Liver (tissue), 8 donors: ENCODE measurements at regions not wholly inside any gene's neighbourhood (a gene's known extent, or its start where the extent isn't known, plus 50 kb on each side); places are given as distances from the start of the nearest gene placed in this dataset.
A peak's percentile ranks its signal among the peaks of the same experiment; 100 is the strongest.

ENCODE experiments used
- DNase-seq: peaks from one replicate; pipeline ENCODE4 v3.0.0-alpha.2; 2017; ENCODE audit warnings: low spot score
- H3K27ac ChIP-seq, 2 donors: one replicate each; pipeline ENCODE4 v1.7.0; 2013; ENCODE audit warnings: inconsistent platforms in 2 of 2, low read length in 2 of 2, control low read depth in 1 of 2, low read depth in 1 of 2, mild to moderate bottlenecking in 1 of 2
- H3K27me3 ChIP-seq, 4 donors: one replicate each; pipeline versions ENCODE4 v1.6.1 to v1.7.0; 2013; ENCODE audit warnings: low read length in 3 of 4, inconsistent platforms in 1 of 4, mild to moderate bottlenecking in 1 of 4, moderate library complexity in 1 of 4; ENCODE audit not compliant: control insufficient read depth in 4 of 4, insufficient read depth in 4 of 4
- H3K36me3 ChIP-seq, 4 donors: one replicate each; pipeline versions ENCODE4 v1.6.1 to v1.7.0; 2013; ENCODE audit warnings: low read length in 3 of 4, mild to moderate bottlenecking in 3 of 4, low read depth in 1 of 4, moderate library complexity in 1 of 4; ENCODE audit not compliant: control insufficient read depth in 4 of 4, insufficient read depth in 3 of 4
- H3K4me1 ChIP-seq, 4 donors: one replicate each; pipeline versions ENCODE4 v1.6.1 to v1.7.0; 2013; ENCODE audit warnings: low read length in 3 of 4, mild to moderate bottlenecking in 3 of 4, moderate library complexity in 1 of 4; ENCODE audit not compliant: control insufficient read depth in 4 of 4, insufficient read depth in 4 of 4
- H3K4me3 ChIP-seq, 3 donors: one replicate each; pipeline versions ENCODE4 v1.6.1 to v1.7.0; 2013; ENCODE audit warnings: low read length in 3 of 3, control low read depth in 1 of 3, low read depth in 1 of 3, mild to moderate bottlenecking in 1 of 3
- H3K9ac ChIP-seq, 2 donors: one replicate each; pipeline ENCODE4 v1.7.0; 2013; ENCODE audit warnings: low read length in 2 of 2, mild to moderate bottlenecking in 2 of 2, moderate library complexity in 2 of 2, control low read depth in 1 of 2, low read depth in 1 of 2
- H3K9me3 ChIP-seq, 4 donors: one replicate each; pipeline versions ENCODE4 v1.6.1 to v1.7.0; 2013; ENCODE audit warnings: low read length in 3 of 4; ENCODE audit not compliant: control insufficient read depth in 4 of 4
- EGR1 ChIP-seq, 2 donors: IDR thresholded peaks; 2 replicates each; pipeline ENCODE4 v1.6.1; 2016 to 2018; ENCODE audit warnings: antibody characterized with exemption in 2 of 2, low read depth in 2 of 2
- FOXA1 ChIP-seq: IDR thresholded peaks from 2 replicates; pipeline ENCODE4 v1.6.1; 2016; ENCODE audit warnings: antibody characterized with exemption
- FOXA2 ChIP-seq: IDR thresholded peaks from 2 replicates; pipeline ENCODE4 v1.6.1; 2016; ENCODE audit warnings: antibody characterized with exemption
- GABPA ChIP-seq, 2 donors: IDR thresholded peaks in 1 of 2; conservative IDR thresholded peaks in 1 of 2; 2 replicates each; pipeline ENCODE4 v1.6.1; 2016; ENCODE audit warnings: antibody characterized with exemption in 2 of 2, mild to moderate bottlenecking in 1 of 2, moderate library complexity in 1 of 2
- HNF4A ChIP-seq, 2 donors: conservative IDR thresholded peaks; 2 replicates each; pipeline ENCODE4 v1.6.1; 2016; ENCODE audit warnings: antibody characterized with exemption in 2 of 2, mild to moderate bottlenecking in 2 of 2
- HNF4G ChIP-seq: IDR thresholded peaks from 2 replicates; pipeline ENCODE4 v1.6.1; 2016; ENCODE audit warnings: antibody characterized with exemption
- JUND ChIP-seq, 2 donors: IDR thresholded peaks; 2 replicates each; pipeline ENCODE4 v1.6.1; 2016; ENCODE audit warnings: antibody characterized with exemption in 2 of 2
- NR2F2 ChIP-seq: IDR thresholded peaks from 2 replicates; pipeline ENCODE4 v1.6.1; 2016; ENCODE audit warnings: antibody characterized with exemption
- RAD21 ChIP-seq, 2 donors: IDR thresholded peaks; 2 replicates each; pipeline ENCODE4 v1.6.1; 2016; ENCODE audit warnings: antibody characterized with exemption in 2 of 2, mild to moderate bottlenecking in 2 of 2
- RXRA ChIP-seq, 2 donors: IDR thresholded peaks; 2 replicates each; pipeline ENCODE4 v1.6.1; 2017 to 2018; ENCODE audit warnings: antibody characterized with exemption in 2 of 2, mild to moderate bottlenecking in 1 of 2
- SP1 ChIP-seq: IDR thresholded peaks from 2 replicates; pipeline ENCODE4 v1.6.1; 2018; ENCODE audit warnings: antibody characterized with exemption, mild to moderate bottlenecking
- TAF1 ChIP-seq: conservative IDR thresholded peaks from 2 replicates; pipeline ENCODE4 v1.6.1; 2016; ENCODE audit warnings: antibody characterized with exemption, mild to moderate bottlenecking
- YY1 ChIP-seq: IDR thresholded peaks from 2 replicates; pipeline ENCODE4 v1.6.1; 2016; ENCODE audit warnings: antibody characterized with exemption, mild to moderate bottlenecking
- WGBS: extraction: QIAGEN DNeasy Blood & Tissue Kit; methylation state at CpG from one replicate; pipeline ENCODE4 v1.1.7; 2013; 5-methylcytosine and 5-hydroxymethylcytosine counted together
- TF ChIP-seq, protein P1 (sequence below): fragments of 150-350 bp; IDR thresholded peaks from 2 replicates; pipeline ENCODE4 v1.5.1; 2017; ENCODE audit warnings: improper control_type of control experiment, low read depth, low read length; ENCODE audit not compliant: missing input control
- TF ChIP-seq, protein P2 (sequence below): IDR thresholded peaks from 2 replicates; pipeline ENCODE4 v1.6.1; 2016; ENCODE audit warnings: antibody characterized with exemption
- TF ChIP-seq, protein P3 (sequence below): IDR thresholded peaks from 2 replicates; pipeline ENCODE4 v1.6.1; 2016; ENCODE audit warnings: antibody characterized with exemption
- TF ChIP-seq, protein P4 (sequence below): IDR thresholded peaks from 2 replicates; pipeline ENCODE4 v1.6.1; 2016; ENCODE audit warnings: antibody characterized with exemption
- donor health status: healthy.
- donor health status: healthy.
- donor health status: healthy.
- donor health status: healthy.
- donor health status: healthy.

DNA sequence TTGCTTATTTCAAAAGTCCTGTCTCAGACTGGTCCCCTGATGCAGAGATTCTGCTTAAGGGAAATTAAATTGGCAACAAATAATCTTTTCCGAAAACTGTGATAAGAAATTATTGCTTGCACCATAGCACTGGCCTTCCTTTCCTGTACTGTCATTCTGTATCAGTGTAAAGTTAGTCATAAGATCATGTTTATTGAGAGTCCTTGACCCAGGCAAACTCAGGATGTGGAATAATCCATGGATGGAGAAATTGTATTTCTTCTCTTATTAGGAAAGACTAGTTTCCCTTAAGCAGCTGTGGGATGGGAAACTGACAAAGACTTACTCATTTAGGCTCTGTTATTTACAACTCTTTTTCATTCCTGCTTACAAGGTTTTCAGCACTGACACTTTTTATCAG, 83.0 kb upstream of the RANBP6 start:
- no peak for DNase-seq
- Histone ChIP-seq H3K4me3 (no peak overlapping the region), H3K36me3 (no peaks in the 10 kb centered on the region), H3K9ac (no peak overlapping the region), H3K4me1 (no peaks in the 10 kb centered on the region), H3K27me3 (no peaks in the 10 kb centered on the region), H3K9me3 (peaks cover 0 to 4% (median 3%) of the 10 kb centered on the region in 4 donors), H3K27ac (no peak overlapping the region)
- TF ChIP-seq RAD21 (IDR thresholded peaks at IDR 0.05) (no peak), NR2F2 (peak; percentile 32)
- 87% methylated on average over 1 of the region's 1 CpG for WGBS

DNA sequence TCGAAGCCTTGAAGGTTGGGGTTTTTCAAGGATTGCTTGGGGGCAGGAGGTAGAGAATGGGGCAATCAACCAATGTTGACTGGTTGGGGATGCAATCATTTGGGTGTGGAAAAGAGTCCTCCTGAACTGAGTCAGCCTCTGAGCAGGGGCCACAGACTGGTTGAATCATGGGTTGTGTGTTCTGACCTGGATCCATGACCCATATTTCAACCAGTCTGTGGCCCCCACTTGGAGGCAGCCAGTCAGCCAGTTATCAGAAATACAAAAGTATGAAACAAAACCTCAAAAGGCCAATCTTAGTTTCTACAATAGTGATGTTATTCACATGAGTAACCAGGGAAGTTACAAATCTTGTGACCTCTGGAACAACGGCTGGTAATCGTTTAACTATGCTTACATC, 81.4 kb upstream of the RANBP6 start:
- H3K9ac ChIP-seq = no peak overlapping the region
- DNase-seq = no peak
- WGBS = 90% methylated on average over 3 of the region's 3 CpGs
- no peaks in the 10 kb centered on the region for H3K36me3 ChIP-seq
- peaks cover 0 to 4% (median 3%) of the 10 kb centered on the region in 4 donors for H3K9me3 ChIP-seq
- H3K27ac ChIP-seq = no peak overlapping the region
- no peak overlapping the region for H3K4me3 ChIP-seq
- TF ChIP-seq HNF4A (conservative IDR thresholded peaks at IDR 0.05) (no peak), FOXA1 (no peak), RAD21 (IDR thresholded peaks at IDR 0.05) (no peak), JUND (IDR thresholded peaks at IDR 0.05) (no peak), SP1 (no peak), GABPA (IDR thresholded peaks at IDR 0.05 in 1 of 2, conservative IDR thresholded peaks at IDR 0.05 in 1 of 2) (no peak), EGR1 (IDR thresholded peaks at IDR 0.05; ENCODE audit: low read depth in 2 of 2) (no peak), YY1 (no peak), RXRA (IDR thresholded peaks at IDR 0.05) (no peak)
- TF ChIP-seq, protein P1, sequence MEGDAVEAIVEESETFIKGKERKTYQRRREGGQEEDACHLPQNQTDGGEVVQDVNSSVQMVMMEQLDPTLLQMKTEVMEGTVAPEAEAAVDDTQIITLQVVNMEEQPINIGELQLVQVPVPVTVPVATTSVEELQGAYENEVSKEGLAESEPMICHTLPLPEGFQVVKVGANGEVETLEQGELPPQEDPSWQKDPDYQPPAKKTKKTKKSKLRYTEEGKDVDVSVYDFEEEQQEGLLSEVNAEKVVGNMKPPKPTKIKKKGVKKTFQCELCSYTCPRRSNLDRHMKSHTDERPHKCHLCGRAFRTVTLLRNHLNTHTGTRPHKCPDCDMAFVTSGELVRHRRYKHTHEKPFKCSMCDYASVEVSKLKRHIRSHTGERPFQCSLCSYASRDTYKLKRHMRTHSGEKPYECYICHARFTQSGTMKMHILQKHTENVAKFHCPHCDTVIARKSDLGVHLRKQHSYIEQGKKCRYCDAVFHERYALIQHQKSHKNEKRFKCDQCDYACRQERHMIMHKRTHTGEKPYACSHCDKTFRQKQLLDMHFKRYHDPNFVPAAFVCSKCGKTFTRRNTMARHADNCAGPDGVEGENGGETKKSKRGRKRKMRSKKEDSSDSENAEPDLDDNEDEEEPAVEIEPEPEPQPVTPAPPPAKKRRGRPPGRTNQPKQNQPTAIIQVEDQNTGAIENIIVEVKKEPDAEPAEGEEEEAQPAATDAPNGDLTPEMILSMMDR = no peak
- TF ChIP-seq, protein P2, sequence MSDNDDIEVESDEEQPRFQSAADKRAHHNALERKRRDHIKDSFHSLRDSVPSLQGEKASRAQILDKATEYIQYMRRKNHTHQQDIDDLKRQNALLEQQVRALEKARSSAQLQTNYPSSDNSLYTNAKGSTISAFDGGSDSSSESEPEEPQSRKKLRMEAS = no peak
- TF ChIP-seq, protein P3, sequence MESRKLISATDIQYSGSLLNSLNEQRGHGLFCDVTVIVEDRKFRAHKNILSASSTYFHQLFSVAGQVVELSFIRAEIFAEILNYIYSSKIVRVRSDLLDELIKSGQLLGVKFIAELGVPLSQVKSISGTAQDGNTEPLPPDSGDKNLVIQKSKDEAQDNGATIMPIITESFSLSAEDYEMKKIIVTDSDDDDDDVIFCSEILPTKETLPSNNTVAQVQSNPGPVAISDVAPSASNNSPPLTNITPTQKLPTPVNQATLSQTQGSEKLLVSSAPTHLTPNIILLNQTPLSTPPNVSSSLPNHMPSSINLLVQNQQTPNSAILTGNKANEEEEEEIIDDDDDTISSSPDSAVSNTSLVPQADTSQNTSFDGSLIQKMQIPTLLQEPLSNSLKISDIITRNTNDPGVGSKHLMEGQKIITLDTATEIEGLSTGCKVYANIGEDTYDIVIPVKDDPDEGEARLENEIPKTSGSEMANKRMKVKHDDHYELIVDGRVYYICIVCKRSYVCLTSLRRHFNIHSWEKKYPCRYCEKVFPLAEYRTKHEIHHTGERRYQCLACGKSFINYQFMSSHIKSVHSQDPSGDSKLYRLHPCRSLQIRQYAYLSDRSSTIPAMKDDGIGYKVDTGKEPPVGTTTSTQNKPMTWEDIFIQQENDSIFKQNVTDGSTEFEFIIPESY = no peak
- H3K27me3 ChIP-seq = no peaks in the 10 kb centered on the region
- H3K4me1 ChIP-seq = no peaks in the 10 kb centered on the region

DNA sequence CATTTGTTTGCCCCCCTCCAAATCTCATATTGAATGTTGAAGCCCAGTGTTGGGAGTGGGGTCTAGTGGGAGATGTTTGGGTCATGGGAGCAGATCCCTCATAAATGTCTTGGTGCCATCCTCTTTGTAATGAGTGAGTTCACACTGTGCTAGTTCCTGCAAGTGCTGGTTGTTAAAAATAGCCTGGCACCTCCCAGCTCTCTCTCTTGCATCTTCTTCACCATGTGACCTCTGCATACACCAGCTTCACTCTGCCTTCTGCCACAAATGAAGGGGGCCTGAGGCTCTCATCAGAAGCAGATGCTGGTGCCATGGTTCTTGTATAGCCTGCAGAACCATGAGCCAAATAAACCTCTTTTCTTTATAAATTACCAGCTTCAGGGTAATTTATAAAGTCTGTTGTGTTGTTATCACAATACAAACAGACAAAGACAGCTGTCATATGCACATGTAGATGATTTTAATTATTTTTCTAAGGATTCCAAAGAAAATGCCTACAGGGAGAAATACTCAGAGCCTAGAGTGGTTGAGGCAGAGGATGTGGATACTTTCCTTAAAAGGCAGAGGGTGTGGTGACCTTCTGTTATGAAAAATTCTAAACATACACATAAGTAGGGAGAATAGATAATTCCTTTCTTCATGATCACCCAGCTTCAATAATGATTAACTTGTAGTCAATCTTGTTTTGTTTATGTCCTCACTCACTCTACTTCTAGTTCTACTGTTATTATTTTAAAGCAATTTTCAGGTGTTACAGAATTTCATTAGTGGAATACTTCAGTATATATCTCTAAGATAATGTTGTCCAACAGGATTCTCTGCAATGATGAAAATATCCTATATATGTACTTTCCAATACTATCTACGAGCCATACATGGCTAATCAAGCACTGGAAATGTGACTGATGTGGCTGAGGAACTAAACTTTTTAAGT, 75.1 kb upstream of the RANBP6 start:
- Histone ChIP-seq H3K27ac (no peak overlapping the region), H3K27me3 (no peaks in the 10 kb centered on the region), H3K4me1 (no peaks in the 10 kb centered on the region), H3K9me3 (no peaks in the 10 kb centered on the region), H3K4me3 (no peak overlapping the region), H3K9ac (no peak overlapping the region), H3K36me3 (no peaks in the 10 kb centered on the region)
- DNase-seq = no peak
- 81% methylated on average over 1 of the region's 1 CpG for WGBS
- TF ChIP-seq EGR1 (IDR thresholded peaks at IDR 0.05; ENCODE audit: low read depth in 2 of 2) (no peak), FOXA2 (no peak), GABPA (IDR thresholded peaks at IDR 0.05 in 1 of 2, conservative IDR thresholded peaks at IDR 0.05 in 1 of 2) (no peak), JUND (IDR thresholded peaks at IDR 0.05) (no peak), TAF1 (no peak), NR2F2 (no peak), FOXA1 (no peak), HNF4G (no peak), SP1 (no peak), RXRA (IDR thresholded peaks at IDR 0.05) (no peak)
- TF ChIP-seq, protein P1 = no peak
- TF ChIP-seq, protein P2 = no peak
- TF ChIP-seq, protein P4, sequence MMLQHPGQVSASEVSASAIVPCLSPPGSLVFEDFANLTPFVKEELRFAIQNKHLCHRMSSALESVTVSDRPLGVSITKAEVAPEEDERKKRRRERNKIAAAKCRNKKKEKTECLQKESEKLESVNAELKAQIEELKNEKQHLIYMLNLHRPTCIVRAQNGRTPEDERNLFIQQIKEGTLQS = no peak
